ENCODE measurements at regions not wholly inside any gene's neighbourhood (a gene's known extent, or its start where the extent isn't known, plus 50 kb on each side); places are given as distances from the start of the nearest gene placed in this dataset.

- Histone ChIP-seq H3K27me3 (ENCODE audit: control insufficient read depth in 1 of 2, insufficient read depth in 2 of 2, low read length in 2 of 2) (no peaks in the 10 kb centered on the region), H3K27ac (ENCODE audit: low read depth, low read length) (no peak overlapping the region), H3K4me1 (ENCODE audit: control insufficient read depth in 1 of 2, insufficient read depth in 2 of 2, low read length in 2 of 2) (no peaks in the 10 kb centered on the region), H3K9ac (ENCODE audit: low read depth in 1 of 2, low read length in 2 of 2) (no peak overlapping the region), H3K9me3 (ENCODE audit: control insufficient read depth in 1 of 2, low read length in 2 of 2) (no peaks in the 10 kb centered on the region), H3K4me3 (ENCODE audit: low read depth in 1 of 2, low read length in 2 of 2) (no peak overlapping the region), H3K36me3 (ENCODE audit: control insufficient read depth in 1 of 2, insufficient read depth in 2 of 2, low read length in 2 of 2) (no peaks in the 10 kb centered on the region)
These were observed 275.9 kb upstream of the HAND2 start for GRCh38 chr4:173805884-173806283.

GRCh38 chr4:173802662-173803022 is 272.6 kb upstream of the HAND2 start:
- H3K36me3 ChIP-seq (ENCODE audit: control insufficient read depth in 1 of 2, insufficient read depth in 2 of 2, low read length in 2 of 2) = no peaks in the 10 kb centered on the region
- no peaks in the 10 kb centered on the region for H3K4me1 ChIP-seq (ENCODE audit: control insufficient read depth in 1 of 2, insufficient read depth in 2 of 2, low read length in 2 of 2)
- H3K27ac ChIP-seq (ENCODE audit: low read depth, low read length) = no peak overlapping the region
- no peak overlapping the region for H3K4me3 ChIP-seq (ENCODE audit: low read depth in 1 of 2, low read length in 2 of 2)
- H3K27me3 ChIP-seq (ENCODE audit: control insufficient read depth in 1 of 2, insufficient read depth in 2 of 2, low read length in 2 of 2) = no peaks in the 10 kb centered on the region
- no peaks in the 10 kb centered on the region for H3K9me3 ChIP-seq (ENCODE audit: control insufficient read depth in 1 of 2, low read length in 2 of 2)
- H3K9ac ChIP-seq (ENCODE audit: low read depth in 1 of 2, low read length in 2 of 2) = no peak overlapping the region

GRCh38 chr4:173801876-173802661 is 272.0 kb upstream of the HAND2 start:
- Histone ChIP-seq H3K27ac (ENCODE audit: low read depth, low read length) (no peak overlapping the region), H3K27me3 (ENCODE audit: control insufficient read depth in 1 of 2, insufficient read depth in 2 of 2, low read length in 2 of 2) (no peaks in the 10 kb centered on the region), H3K9ac (ENCODE audit: low read depth in 1 of 2, low read length in 2 of 2) (no peak overlapping the region), H3K4me3 (ENCODE audit: low read depth in 1 of 2, low read length in 2 of 2) (no peak overlapping the region), H3K9me3 (ENCODE audit: control insufficient read depth in 1 of 2, low read length in 2 of 2) (no peaks in the 10 kb centered on the region), H3K36me3 (ENCODE audit: control insufficient read depth in 1 of 2, insufficient read depth in 2 of 2, low read length in 2 of 2) (no peaks in the 10 kb centered on the region), H3K4me1 (ENCODE audit: control insufficient read depth in 1 of 2, insufficient read depth in 2 of 2, low read length in 2 of 2) (no peaks in the 10 kb centered on the region)

GRCh38 chr4:173801361-173801760 is 271.3 kb upstream of the HAND2 start:
- Histone ChIP-seq H3K9ac (ENCODE audit: low read depth in 1 of 2, low read length in 2 of 2) (no peak overlapping the region), H3K27ac (ENCODE audit: low read depth, low read length) (no peak overlapping the region), H3K9me3 (ENCODE audit: control insufficient read depth in 1 of 2, low read length in 2 of 2) (no peaks in the 10 kb centered on the region), H3K4me1 (ENCODE audit: control insufficient read depth in 1 of 2, insufficient read depth in 2 of 2, low read length in 2 of 2) (no peaks in the 10 kb centered on the region), H3K27me3 (ENCODE audit: control insufficient read depth in 1 of 2, insufficient read depth in 2 of 2, low read length in 2 of 2) (no peaks in the 10 kb centered on the region), H3K36me3 (ENCODE audit: control insufficient read depth in 1 of 2, insufficient read depth in 2 of 2, low read length in 2 of 2) (no peaks in the 10 kb centered on the region), H3K4me3 (ENCODE audit: low read depth in 1 of 2, low read length in 2 of 2) (no peak overlapping the region)

GRCh38 chr4:173797296-173797695 is 267.3 kb upstream of the HAND2 start:
- H3K27ac ChIP-seq (ENCODE audit: low read depth, low read length) = no peak overlapping the region
- no peaks in the 10 kb centered on the region for H3K27me3 ChIP-seq (ENCODE audit: control insufficient read depth in 1 of 2, insufficient read depth in 2 of 2, low read length in 2 of 2)
- H3K36me3 ChIP-seq (ENCODE audit: control insufficient read depth in 1 of 2, insufficient read depth in 2 of 2, low read length in 2 of 2) = no peaks in the 10 kb centered on the region
- H3K9ac ChIP-seq (ENCODE audit: low read depth in 1 of 2, low read length in 2 of 2) = no peak overlapping the region
- no peaks in the 10 kb centered on the region for H3K9me3 ChIP-seq (ENCODE audit: control insufficient read depth in 1 of 2, low read length in 2 of 2)
- no peak overlapping the region for H3K4me3 ChIP-seq (ENCODE audit: low read depth in 1 of 2, low read length in 2 of 2)
- H3K4me1 ChIP-seq (ENCODE audit: control insufficient read depth in 1 of 2, insufficient read depth in 2 of 2, low read length in 2 of 2) = no peaks in the 10 kb centered on the region

GRCh38 chr4:173794662-173795061 is 264.6 kb upstream of the HAND2 start:
- Histone ChIP-seq H3K27ac (ENCODE audit: low read depth, low read length) (no peak overlapping the region), H3K36me3 (ENCODE audit: control insufficient read depth in 1 of 2, insufficient read depth in 2 of 2, low read length in 2 of 2) (no peaks in the 10 kb centered on the region), H3K9ac (ENCODE audit: low read depth in 1 of 2, low read length in 2 of 2) (no peak overlapping the region), H3K27me3 (ENCODE audit: control insufficient read depth in 1 of 2, insufficient read depth in 2 of 2, low read length in 2 of 2) (no peaks in the 10 kb centered on the region), H3K4me1 (ENCODE audit: control insufficient read depth in 1 of 2, insufficient read depth in 2 of 2, low read length in 2 of 2) (no peaks in the 10 kb centered on the region), H3K9me3 (ENCODE audit: control insufficient read depth in 1 of 2, low read length in 2 of 2) (no peaks in the 10 kb centered on the region), H3K4me3 (ENCODE audit: low read depth in 1 of 2, low read length in 2 of 2) (no peak overlapping the region)

- H3K4me1 ChIP-seq (ENCODE audit: control insufficient read depth in 1 of 2, insufficient read depth in 2 of 2, low read length in 2 of 2) = no peaks in the 10 kb centered on the region
- no peak overlapping the region for H3K4me3 ChIP-seq (ENCODE audit: low read depth in 1 of 2, low read length in 2 of 2)
- no peak overlapping the region for H3K9ac ChIP-seq (ENCODE audit: low read depth in 1 of 2, low read length in 2 of 2)
- no peaks in the 10 kb centered on the region for H3K9me3 ChIP-seq (ENCODE audit: control insufficient read depth in 1 of 2, low read length in 2 of 2)
- no peaks in the 10 kb centered on the region for H3K27me3 ChIP-seq (ENCODE audit: control insufficient read depth in 1 of 2, insufficient read depth in 2 of 2, low read length in 2 of 2)
- H3K27ac ChIP-seq (ENCODE audit: low read depth, low read length) = no peak overlapping the region
- H3K36me3 ChIP-seq (ENCODE audit: control insufficient read depth in 1 of 2, insufficient read depth in 2 of 2, low read length in 2 of 2) = no peaks in the 10 kb centered on the region
These were observed 264.0 kb upstream of the HAND2 start for GRCh38 chr4:173793937-173794510.

GRCh38 chr4:173782660-173783059 is 252.6 kb upstream of the HAND2 start:
- H3K4me3 ChIP-seq (ENCODE audit: low read depth in 1 of 2, low read length in 2 of 2) = no peak overlapping the region
- no peaks in the 10 kb centered on the region for H3K36me3 ChIP-seq (ENCODE audit: control insufficient read depth in 1 of 2, insufficient read depth in 2 of 2, low read length in 2 of 2)
- H3K27ac ChIP-seq (ENCODE audit: low read depth, low read length) = no peak overlapping the region
- H3K9me3 ChIP-seq (ENCODE audit: control insufficient read depth in 1 of 2, low read length in 2 of 2) = no peaks in the 10 kb centered on the region
- no peaks in the 10 kb centered on the region for H3K4me1 ChIP-seq (ENCODE audit: control insufficient read depth in 1 of 2, insufficient read depth in 2 of 2, low read length in 2 of 2)
- H3K9ac ChIP-seq (ENCODE audit: low read depth in 1 of 2, low read length in 2 of 2) = no peak overlapping the region
- no peaks in the 10 kb centered on the region for H3K27me3 ChIP-seq (ENCODE audit: control insufficient read depth in 1 of 2, insufficient read depth in 2 of 2, low read length in 2 of 2)

GRCh38 chr4:173777921-173778320 is 247.9 kb upstream of the HAND2 start:
- no peak overlapping the region for H3K9ac ChIP-seq (ENCODE audit: low read depth in 1 of 2, low read length in 2 of 2)
- H3K4me3 ChIP-seq (ENCODE audit: low read depth in 1 of 2, low read length in 2 of 2) = no peak overlapping the region
- H3K4me1 ChIP-seq (ENCODE audit: control insufficient read depth in 1 of 2, insufficient read depth in 2 of 2, low read length in 2 of 2) = no peaks in the 10 kb centered on the region
- H3K9me3 ChIP-seq (ENCODE audit: control insufficient read depth in 1 of 2, low read length in 2 of 2) = no peaks in the 10 kb centered on the region
- no peaks in the 10 kb centered on the region for H3K36me3 ChIP-seq (ENCODE audit: control insufficient read depth in 1 of 2, insufficient read depth in 2 of 2, low read length in 2 of 2)
- no peak overlapping the region for H3K27ac ChIP-seq (ENCODE audit: low read depth, low read length)
- no peaks in the 10 kb centered on the region for H3K27me3 ChIP-seq (ENCODE audit: control insufficient read depth in 1 of 2, insufficient read depth in 2 of 2, low read length in 2 of 2)

GRCh38 chr4:173777421-173777820 is 247.4 kb upstream of the HAND2 start:
- Histone ChIP-seq H3K4me3 (ENCODE audit: low read depth in 1 of 2, low read length in 2 of 2) (no peak overlapping the region), H3K36me3 (ENCODE audit: control insufficient read depth in 1 of 2, insufficient read depth in 2 of 2, low read length in 2 of 2) (no peaks in the 10 kb centered on the region), H3K9me3 (ENCODE audit: control insufficient read depth in 1 of 2, low read length in 2 of 2) (no peaks in the 10 kb centered on the region), H3K4me1 (ENCODE audit: control insufficient read depth in 1 of 2, insufficient read depth in 2 of 2, low read length in 2 of 2) (no peaks in the 10 kb centered on the region), H3K27me3 (ENCODE audit: control insufficient read depth in 1 of 2, insufficient read depth in 2 of 2, low read length in 2 of 2) (no peaks in the 10 kb centered on the region), H3K9ac (ENCODE audit: low read depth in 1 of 2, low read length in 2 of 2) (no peak overlapping the region), H3K27ac (ENCODE audit: low read depth, low read length) (no peak overlapping the region)

Data from duodenal mucosa (tissue), 2 donors.